ENCODE measurements at regions not wholly inside any gene's neighbourhood (a gene's known extent, or its start where the extent isn't known, plus 50 kb on each side); places are given as distances from the start of the nearest gene placed in this dataset.

GRCh38 chr3:3587647-3587972, 211.6 kb upstream of the LRRN1 start:
- no peak for TF ChIP-seq CTCF (conservative IDR thresholded peaks at IDR 0.05)
- TF ChIP-seq ZFX (IDR thresholded peaks at IDR 0.05): no peak

All from C4-2B (cell line).